8988T (cell line): ENCODE measurements at regions not wholly inside any gene's neighbourhood (a gene's known extent, or its start where the extent isn't known, plus 50 kb on each side); places are given as distances from the start of the nearest gene placed in this dataset.

Experiments
- DNase-seq: peaks from one replicate; pipeline ENCODE4 v3.0.0; 2011

GRCh38 chr4:152109531-152110509 is 349.0 kb upstream of the GATB start:
- no peak for DNase-seq

- DNase-seq = no peak
These were observed 347.1 kb upstream of the GATB start for GRCh38 chr4:152107736-152108500.

GRCh38 chr4:152106781-152107321 is 346.0 kb upstream of the GATB start:
- DNase-seq = no peak

GRCh38 chr4:152106113-152106763 is 345.4 kb upstream of the GATB start:
- DNase-seq = peak; percentile 38

GRCh38 chr4:152104901-152105357 is 344.1 kb upstream of the GATB start:
- DNase-seq = no peak

GRCh38 chr4:152104356-152104755 is 343.5 kb upstream of the GATB start:
- no peak for DNase-seq

GRCh38 chr4:152103181-152103901 is 342.5 kb upstream of the GATB start:
- DNase-seq = no peak

- no peak for DNase-seq
These were observed 341.7 kb upstream of the GATB start for GRCh38 chr4:152102436-152103000.

GRCh38 chr4:152101556-152102435 is 341.0 kb upstream of the GATB start:
- peak; percentile 20 for DNase-seq

GRCh38 chr4:152100379-152101201 is 339.8 kb upstream of the GATB start:
- peak; percentile 17 for DNase-seq

GRCh38 chr4:152099981-152100378 is 339.2 kb upstream of the GATB start:
- no peak for DNase-seq

- DNase-seq = peak; percentile 21
These were observed 338.7 kb upstream of the GATB start for GRCh38 chr4:152099555-152099954.

- no peak for DNase-seq
These were observed 338.2 kb upstream of the GATB start for GRCh38 chr4:152099061-152099425.

- DNase-seq = no peak
These were observed 337.7 kb upstream of the GATB start for GRCh38 chr4:152098365-152099060.

GRCh38 chr4:152097371-152097770 is 336.6 kb upstream of the GATB start:
- DNase-seq = no peak

GRCh38 chr4:152095701-152096070 is 334.9 kb upstream of the GATB start:
- no peak for DNase-seq

GRCh38 chr4:152094970-152095700 is 334.3 kb upstream of the GATB start:
- no peak for DNase-seq

GRCh38 chr4:152091405-152091804 is 330.6 kb upstream of the GATB start:
- no peak for DNase-seq

GRCh38 chr4:152090543-152090942 is 329.7 kb upstream of the GATB start:
- no peak for DNase-seq
